MCF 10A (cell line): ENCODE measurements at regions not wholly inside any gene's neighbourhood (a gene's known extent, or its start where the extent isn't known, plus 50 kb on each side); places are given as distances from the start of the nearest gene placed in this dataset.

Experiments used
- BruUV-seq: library from RNA; stranded (reverse); fragments of 400-500 nt; replicated peaks from 2 replicates; lab custom pipeline; 2021; lab: Mats Ljungman, UMichigan
- CTCF ChIA-PET: fragments of 300-600 bp; sonication (Branson Sonifier 250); formaldehyde crosslinking; extraction: SDS; loops from one replicate; lab custom pipeline; 2021; ENCODE audit warnings: antibody characterized with exemption, inconsistent platforms; lab: Yijun Ruan, JAX
- POLR2A ChIA-PET: fragments of 300-600, 350-650 bp; sonication (Branson Sonifier 250); formaldehyde crosslinking; extraction: SDS; loops from one replicate; lab custom pipeline; 2020; ENCODE audit warnings: antibody characterized with exemption, inconsistent platforms; lab: Yijun Ruan, JAX
- DNase-seq: peaks from one replicate; pipeline ENCODE4 v3.0.0-alpha.2; 2018; ENCODE audit not compliant: unreplicated experiment
- H3K27ac Mint-ChIP-seq: one replicate; pipeline ENCODE4 v1.8.0; 2022; ENCODE audit warnings: mild to moderate bottlenecking, low read depth, mixed read lengths; ENCODE audit not compliant: unreplicated experiment
- H3K27me3 Mint-ChIP-seq: one replicate; pipeline ENCODE4 v1.8.0; 2022; ENCODE audit warnings: mixed read lengths; ENCODE audit not compliant: insufficient read depth, unreplicated experiment
- H3K36me3 Mint-ChIP-seq: one replicate; pipeline ENCODE4 v1.8.0; 2022; ENCODE audit warnings: mild to moderate bottlenecking, moderate library complexity, mixed read lengths; ENCODE audit not compliant: insufficient read depth, unreplicated experiment
- H3K4me1 Mint-ChIP-seq: one replicate; pipeline ENCODE4 v1.8.0; 2022; ENCODE audit warnings: mixed read lengths; ENCODE audit not compliant: insufficient read depth, unreplicated experiment
- H3K4me3 Mint-ChIP-seq: one replicate; pipeline ENCODE4 v1.8.0; 2022; ENCODE audit warnings: mild to moderate bottlenecking, moderate library complexity, mixed read lengths; ENCODE audit not compliant: unreplicated experiment
- H3K9me3 Mint-ChIP-seq: one replicate; pipeline ENCODE4 v1.8.0; 2022; ENCODE audit warnings: mixed read lengths; ENCODE audit not compliant: unreplicated experiment
- CTCF ChIP-seq: fragments of 200-600 bp; IDR thresholded peaks from one replicate; pipeline ENCODE4 v1.8.0; 2022; ENCODE audit warnings: antibody characterized with exemption, mild to moderate bottlenecking; ENCODE audit not compliant: unreplicated experiment
- intact Hi-C: fragments of 100-400 bp; cut with micrococcal nuclease; formaldehyde crosslinking; loops from 2 replicates; pipeline ENCODE4 v1.14.1; 2022

- Mint-ChIP-seq H3K27me3 (no peaks in the 10 kb centered on the region), H3K9me3 (no peaks in the 10 kb centered on the region), H3K4me1 (no peaks in the 10 kb centered on the region), H3K36me3 (no peaks in the 10 kb centered on the region), H3K4me3 (no peak overlapping the region), H3K27ac (no peak overlapping the region)
- POLR2A ChIA-PET = no interaction called here
- no TSS peak for BruUV-seq
- intact Hi-C loops = no loop called here
- TF ChIP-seq CTCF = no peak
- no peak for DNase-seq
- CTCF ChIA-PET = interaction anchor here (0.7 to 1.1 kb wide), 3 partner anchors 15 to 218 kb away, joined by 3 to 4 read pairs (median 3); no protein-coding TSS in a partner anchor
These were observed 165.5 kb upstream of the WSCD2 start for GRCh38 chr12:107963635-107964034.

- H3K27me3 Mint-ChIP-seq = no peaks in the 10 kb centered on the region
- H3K9me3 Mint-ChIP-seq = no peaks in the 10 kb centered on the region
- POLR2A ChIA-PET = no interaction called here
- H3K4me3 Mint-ChIP-seq = no peak overlapping the region
- no peak overlapping the region for H3K27ac Mint-ChIP-seq
- no peak for TF ChIP-seq CTCF
- intact Hi-C loops = no loop called here
- CTCF ChIA-PET = interaction anchor here (0.6 to 1.4 kb wide), 2 partner anchors 12 to 382 kb away, joined by 3 read pairs; no protein-coding TSS in a partner anchor
- no peaks in the 10 kb centered on the region for H3K4me1 Mint-ChIP-seq
- no peaks in the 10 kb centered on the region for H3K36me3 Mint-ChIP-seq
- no peak for DNase-seq
- BruUV-seq = no TSS peak
These were observed 161.9 kb upstream of the WSCD2 start for GRCh38 chr12:107967170-107967569.

GRCh38 chr12:107973950-107974349 is 155.1 kb upstream of the WSCD2 start:
- Mint-ChIP-seq H3K4me3 (no peak overlapping the region), H3K9me3 (no peaks in the 10 kb centered on the region), H3K27ac (no peak overlapping the region), H3K36me3 (no peaks in the 10 kb centered on the region), H3K27me3 (peaks cover 11% of the 10 kb centered on the region), H3K4me1 (no peaks in the 10 kb centered on the region)
- no TSS peak for BruUV-seq
- ChIA-PET CTCF (no interaction called here), POLR2A (no interaction called here)
- intact Hi-C loops = no loop called here
- DNase-seq = no peak
- TF ChIP-seq CTCF = no peak

- no peak for TF ChIP-seq CTCF
- Mint-ChIP-seq H3K27me3 (peaks cover 11% of the 10 kb centered on the region), H3K4me3 (no peak overlapping the region), H3K9me3 (no peaks in the 10 kb centered on the region), H3K27ac (no peak overlapping the region), H3K36me3 (no peaks in the 10 kb centered on the region), H3K4me1 (no peaks in the 10 kb centered on the region)
- ChIA-PET CTCF (interaction anchor here (0.7 to 2.1 kb wide), 2 partner anchors 13 to 215 kb away, joined by 3 to 8 read pairs; no protein-coding TSS in a partner anchor), POLR2A (no interaction called here)
- DNase-seq = no peak
- no TSS peak for BruUV-seq
- intact Hi-C loops = no loop called here
These were observed 152.8 kb upstream of the WSCD2 start for GRCh38 chr12:107976331-107976730.
